Endothelial cell of umbilical vein (primary cell): ENCODE measurements at regions not wholly inside any gene's neighbourhood (a gene's known extent, or its start where the extent isn't known, plus 50 kb on each side); places are given as distances from the start of the nearest gene placed in this dataset.

ENCODE experiments used
- BruUV-seq: library from RNA; stranded (reverse); fragments of 400-500 nt; replicated peaks from 2 replicates; lab custom pipeline; 2021; lab: Mats Ljungman, UMichigan
- CTCF ChIA-PET: fragments of 300-600, 350-600 bp; sonication (Branson Sonifier 250); formaldehyde crosslinking; loops from one replicate; lab custom pipeline; 2021; ENCODE audit warnings: antibody characterized with exemption, inconsistent platforms; lab: Charles Lee
- POLR2A ChIA-PET: fragments of 300-600, 350-600 bp; sonication (Branson Sonifier 250); formaldehyde crosslinking; loops from one replicate; lab custom pipeline; 2021; ENCODE audit warnings: antibody characterized with exemption, inconsistent platforms; lab: Charles Lee
- DNase-seq: peaks from one replicate; pipeline ENCODE4 v3.0.0-alpha.2; 2011; ENCODE audit warnings: low read depth, low spot score
- FAIRE-seq: peaks from 2 replicates; lab custom pipeline; 2011; peaks lifted over from hg19 to GRCh38; lab: Jason Lieb, UNC
- H2AFZ ChIP-seq: 2 replicates; pipeline ENCODE4 v1.6.0; 2012; ENCODE audit warnings: low read depth, low read length, control low read depth, inconsistent platforms
- H3K27ac ChIP-seq: 2 replicates; pipeline ENCODE4 v1.5.1; 2011; ENCODE audit warnings: low read depth, mild to moderate bottlenecking, control low read depth, low read length, moderate library complexity; ENCODE audit not compliant: insufficient read depth
- H3K27me3 ChIP-seq, 2 experiments: 2 replicates each; pipeline versions ENCODE4 v1.6.0 to v1.6.1; 2011; ENCODE audit warnings: low read length in 2 of 2, mixed read lengths in 1 of 2; ENCODE audit not compliant: control insufficient read depth in 2 of 2, insufficient read depth in 2 of 2
- H3K36me3 ChIP-seq, 2 experiments: 2 replicates in 1 of 2; 3 replicates in 1 of 2; pipeline ENCODE4 v1.5.1; 2011; ENCODE audit warnings: low read length in 2 of 2, mild to moderate bottlenecking in 1 of 2, moderate library complexity in 1 of 2; ENCODE audit not compliant: control insufficient read depth in 2 of 2, insufficient read depth in 2 of 2; ENCODE audit errors: extremely low read depth in 1 of 2
- H3K4me1 ChIP-seq: 3 replicates; pipeline ENCODE4 v1.5.1; 2011; ENCODE audit warnings: mild to moderate bottlenecking, low read length; ENCODE audit not compliant: control insufficient read depth, insufficient read depth; ENCODE audit errors: extremely low read depth
- H3K4me2 ChIP-seq: 2 replicates; pipeline ENCODE4 v1.6.1; 2011; ENCODE audit warnings: low read length, control low read depth, mixed read lengths; ENCODE audit not compliant: insufficient read depth
- H3K4me3 ChIP-seq, 3 experiments: fragments of 200-600 bp in 1 of 3; sonication (generic), shearing (Covaris generic) in 1 of 3; replicated peaks in 1 of 3; 2 replicates each; pipeline ENCODE4 v1.5.1; 2011 to 2016; ENCODE audit warnings: control low read depth in 3 of 3, low read length in 3 of 3, mild to moderate bottlenecking in 2 of 3, inconsistent platforms in 1 of 3, low read depth in 1 of 3, moderate library complexity in 1 of 3; ENCODE audit not compliant: insufficient read depth in 1 of 3
- H3K79me2 ChIP-seq: 2 replicates; pipeline ENCODE4 v1.6.0; 2012; ENCODE audit warnings: low read length, inconsistent platforms; ENCODE audit not compliant: control insufficient read depth, insufficient read depth
- H3K9ac ChIP-seq: replicated peaks from 2 replicates; pipeline ENCODE3; 2011; ENCODE audit warnings: low read length, control low read depth; ENCODE audit not compliant: insufficient read depth; ENCODE audit errors: extremely low read depth
- H3K9me1 ChIP-seq: replicated peaks from 3 replicates; pipeline ENCODE4 v1.6.0; 2011; ENCODE audit warnings: mild to moderate bottlenecking, low read length; ENCODE audit not compliant: control insufficient read depth, insufficient read depth; ENCODE audit errors: extremely low read depth
- H3K9me3 ChIP-seq: replicated peaks from 2 replicates; pipeline ENCODE4 v1.5.1; 2012; ENCODE audit warnings: low read length, inconsistent platforms; ENCODE audit not compliant: control insufficient read depth, insufficient read depth
- H4K20me1 ChIP-seq: replicated peaks from 2 replicates; pipeline ENCODE3; 2011; ENCODE audit warnings: mild to moderate bottlenecking, low read length; ENCODE audit not compliant: control insufficient read depth, insufficient read depth; ENCODE audit errors: extremely low read depth
- EZH2 ChIP-seq: IDR thresholded peaks from 2 replicates; pipeline ENCODE4 v1.6.1; 2012; ENCODE audit warnings: borderline replicate concordance, low read depth, mild to moderate bottlenecking, moderate library complexity, low read length, inconsistent platforms; ENCODE audit not compliant: severe bottlenecking
- FOS ChIP-seq: IDR thresholded peaks from 2 replicates; pipeline ENCODE4 v1.6.1; 2011; ENCODE audit warnings: mild to moderate bottlenecking, low read length, moderate library complexity, borderline replicate concordance; ENCODE audit not compliant: insufficient read depth
- GATA2 ChIP-seq: IDR thresholded peaks from 2 replicates; pipeline ENCODE4 v1.7.0; 2011; ENCODE audit warnings: low read depth, mild to moderate bottlenecking, moderate library complexity, mixed read lengths, low read length; ENCODE audit not compliant: insufficient read length, insufficient read depth
- JUN ChIP-seq: IDR thresholded peaks from 2 replicates; pipeline ENCODE4 v1.6.1; 2011; ENCODE audit warnings: borderline replicate concordance, low read depth; ENCODE audit not compliant: insufficient read length, insufficient read depth
- MYC ChIP-seq: IDR thresholded peaks from one replicate; pipeline ENCODE4 v1.6.1; 2011; ENCODE audit warnings: mild to moderate bottlenecking, low read depth, low read length
- POLR2A ChIP-seq: IDR thresholded peaks from 2 replicates; pipeline ENCODE4 v1.6.1; 2012; ENCODE audit warnings: low read depth, mild to moderate bottlenecking, control low read depth, low read length
- POLR2AphosphoS5 ChIP-seq: IDR thresholded peaks from 2 replicates; pipeline ENCODE4 v1.6.1; 2012; ENCODE audit warnings: low read depth, mild to moderate bottlenecking, control low read depth, low read length, moderate library complexity; ENCODE audit not compliant: insufficient read depth
- dilution Hi-C: fragments of 300-500 bp; cut with MboI; formaldehyde crosslinking; loops from one replicate; pipeline ENCODE4 v1.15.0; 2019; ENCODE audit warnings: low sequenced_read_pairs; ENCODE audit not compliant: extremely low pct_ligation_motif_present
- intact Hi-C: fragments of 100-400 bp; cut with micrococcal nuclease; formaldehyde crosslinking; loops from one replicate; pipeline ENCODE4 v1.10.0; 2022
- TF ChIP-seq, protein P1 (sequence below): IDR thresholded peaks from 2 replicates; pipeline ENCODE4 v1.6.1; 2011; ENCODE audit not compliant: insufficient read depth, insufficient read length
- TF ChIP-seq, protein P2 (sequence below), 2 donors: IDR thresholded peaks; 1 replicate in 1 of 2; 2 replicates in 1 of 2; pipeline ENCODE4 v1.5.1; 2011; ENCODE audit warnings: low read length in 2 of 2, mild to moderate bottlenecking in 2 of 2, moderate library complexity in 2 of 2, control low read depth in 1 of 2, inconsistent platforms in 1 of 2, low read depth in 1 of 2; ENCODE audit not compliant: insufficient read depth in 1 of 2; ENCODE audit errors: extremely low read depth in 1 of 2

DNA sequence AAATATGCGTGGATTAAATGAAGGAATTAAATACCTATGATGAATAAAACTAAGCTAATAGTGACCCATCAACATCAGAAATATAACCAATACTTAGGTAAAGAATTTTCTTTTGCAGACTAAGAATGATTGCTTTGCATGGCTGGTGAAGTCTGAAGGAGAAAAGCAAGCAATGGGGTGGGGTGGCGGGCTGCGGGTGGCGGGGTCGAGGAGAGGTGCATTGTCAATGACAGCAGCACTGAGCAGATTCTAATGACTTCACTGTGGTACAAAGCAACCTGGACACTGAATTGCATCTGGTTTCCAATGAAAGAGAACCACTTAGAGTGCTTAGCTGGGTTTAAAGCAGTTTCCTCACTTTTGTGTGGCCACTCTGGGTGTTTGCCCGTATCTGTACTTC lies 171.5 kb upstream of the IL12A start:
- no TSS peak for BruUV-seq
- Histone ChIP-seq H3K79me2 (peaks cover 77% of the 10 kb centered on the region), H3K4me3 (no peak overlapping the region), H3K9me3 (no peaks in the 10 kb centered on the region), H3K36me3 (peaks cover 0 to 2% of the 10 kb centered on the region in 2 experiments), H4K20me1 (no peaks in the 10 kb centered on the region), H3K27ac (no peak overlapping the region), H3K9me1 (no peaks in the 10 kb centered on the region), H3K4me1 (peaks cover 9% of the 10 kb centered on the region), H3K9ac (no peak overlapping the region), H3K4me2 (no peak overlapping the region), H3K27me3 (no peaks in the 10 kb centered on the region), H2AFZ (no peak overlapping the region)
- intact Hi-C loops (no loop called here), dilution Hi-C loops (no loop called here)
- ChIA-PET POLR2A (no interaction called here), CTCF (interaction anchor here (0.7 to 1.7 kb wide), 4 partner anchors 11 to 187 kb away, joined by 3 to 8 read pairs (median 5); no protein-coding TSS in a partner anchor)
- no peak for DNase-seq
- no peak for TF ChIP-seq POLR2AphosphoS5
- TF ChIP-seq, protein P1, sequence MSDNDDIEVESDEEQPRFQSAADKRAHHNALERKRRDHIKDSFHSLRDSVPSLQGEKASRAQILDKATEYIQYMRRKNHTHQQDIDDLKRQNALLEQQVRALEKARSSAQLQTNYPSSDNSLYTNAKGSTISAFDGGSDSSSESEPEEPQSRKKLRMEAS = no peak
- no peak for TF ChIP-seq EZH2
- no peak for TF ChIP-seq GATA2
- TF ChIP-seq, protein P2, sequence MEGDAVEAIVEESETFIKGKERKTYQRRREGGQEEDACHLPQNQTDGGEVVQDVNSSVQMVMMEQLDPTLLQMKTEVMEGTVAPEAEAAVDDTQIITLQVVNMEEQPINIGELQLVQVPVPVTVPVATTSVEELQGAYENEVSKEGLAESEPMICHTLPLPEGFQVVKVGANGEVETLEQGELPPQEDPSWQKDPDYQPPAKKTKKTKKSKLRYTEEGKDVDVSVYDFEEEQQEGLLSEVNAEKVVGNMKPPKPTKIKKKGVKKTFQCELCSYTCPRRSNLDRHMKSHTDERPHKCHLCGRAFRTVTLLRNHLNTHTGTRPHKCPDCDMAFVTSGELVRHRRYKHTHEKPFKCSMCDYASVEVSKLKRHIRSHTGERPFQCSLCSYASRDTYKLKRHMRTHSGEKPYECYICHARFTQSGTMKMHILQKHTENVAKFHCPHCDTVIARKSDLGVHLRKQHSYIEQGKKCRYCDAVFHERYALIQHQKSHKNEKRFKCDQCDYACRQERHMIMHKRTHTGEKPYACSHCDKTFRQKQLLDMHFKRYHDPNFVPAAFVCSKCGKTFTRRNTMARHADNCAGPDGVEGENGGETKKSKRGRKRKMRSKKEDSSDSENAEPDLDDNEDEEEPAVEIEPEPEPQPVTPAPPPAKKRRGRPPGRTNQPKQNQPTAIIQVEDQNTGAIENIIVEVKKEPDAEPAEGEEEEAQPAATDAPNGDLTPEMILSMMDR (IDR thresholded peaks at IDR 0.05; ENCODE audit: extremely low read depth in 1 of 2, insufficient read depth in 1 of 2, low read depth in 1 of 2, low read length in 2 of 2) = no peak
- no peak for TF ChIP-seq FOS
- TF ChIP-seq POLR2A = no peak
- no peak for TF ChIP-seq MYC
- TF ChIP-seq JUN = no peak
- FAIRE-seq = no peak
